SU-DHL-6 (cell line): ENCODE measurements at regions not wholly inside any gene's neighbourhood (a gene's known extent, or its start where the extent isn't known, plus 50 kb on each side); places are given as distances from the start of the nearest gene placed in this dataset.

ENCODE experiments used
- CTCF ChIP-seq: fragments of 200-600 bp; sonication (generic); IDR thresholded peaks from one replicate; pipeline ENCODE4 v1.5.1; 2017; ENCODE audit warnings: antibody characterized with exemption, mild to moderate bottlenecking, low read length, moderate library complexity; ENCODE audit not compliant: insufficient read depth, poor library complexity, severe bottlenecking
- EZH2phosphoT487 ChIP-seq: fragments of 200-600 bp; sonication (generic), shearing (Covaris generic); conservative IDR thresholded peaks from 2 replicates; pipeline ENCODE4 v1.6.1; 2018; ENCODE audit warnings: mild to moderate bottlenecking, antibody characterized with exemption, low read length, moderate library complexity, mixed read lengths

- TF ChIP-seq CTCF = no peak
- TF ChIP-seq EZH2phosphoT487 = no peak
Measured at GRCh38 chr12:83931451-83931850, 981.1 kb downstream of the SLC6A15 start.
